Mammary epithelial cell (primary cell): ENCODE measurements at regions not wholly inside any gene's neighbourhood (a gene's known extent, or its start where the extent isn't known, plus 50 kb on each side); places are given as distances from the start of the nearest gene placed in this dataset.

ENCODE experiments used
- EZH2 ChIP-seq: IDR thresholded peaks from 2 replicates; pipeline ENCODE4 v1.6.1; 2012; ENCODE audit warnings: low read length, inconsistent platforms, borderline replicate concordance
- TF ChIP-seq, protein P1 (sequence below), 2 donors: IDR thresholded peaks in 1 of 2; conservative IDR thresholded peaks in 1 of 2; 2 replicates each; pipeline ENCODE4 v1.5.1; 2011 to 2012; ENCODE audit warnings: inconsistent platforms in 2 of 2, low read length in 2 of 2, mild to moderate bottlenecking in 2 of 2, control low read depth in 1 of 2, low read depth in 1 of 2; ENCODE audit not compliant: insufficient read depth in 1 of 2; ENCODE audit errors: extremely low read depth in 1 of 2

DNA sequence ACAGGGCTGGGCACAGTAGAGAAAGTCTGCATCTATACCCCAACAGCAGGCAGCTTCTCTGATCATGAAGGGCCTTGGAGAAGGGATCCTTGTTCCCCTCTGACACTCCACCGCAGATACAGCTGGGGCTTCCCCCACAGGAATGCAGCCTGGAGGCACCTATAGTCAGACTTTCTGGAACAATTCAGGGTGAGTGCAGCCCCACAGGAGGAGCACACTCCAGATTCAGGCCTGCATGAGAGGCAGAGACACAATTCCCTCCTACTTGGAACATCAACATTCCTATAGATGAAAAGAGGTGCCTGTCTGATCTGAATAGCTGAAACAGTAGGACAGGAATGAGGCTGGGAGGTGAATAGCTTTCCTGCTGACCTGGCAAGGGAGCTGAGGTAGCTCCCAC lies 1298.0 kb upstream of the CNTN5 start:
- TF ChIP-seq, protein P1, sequence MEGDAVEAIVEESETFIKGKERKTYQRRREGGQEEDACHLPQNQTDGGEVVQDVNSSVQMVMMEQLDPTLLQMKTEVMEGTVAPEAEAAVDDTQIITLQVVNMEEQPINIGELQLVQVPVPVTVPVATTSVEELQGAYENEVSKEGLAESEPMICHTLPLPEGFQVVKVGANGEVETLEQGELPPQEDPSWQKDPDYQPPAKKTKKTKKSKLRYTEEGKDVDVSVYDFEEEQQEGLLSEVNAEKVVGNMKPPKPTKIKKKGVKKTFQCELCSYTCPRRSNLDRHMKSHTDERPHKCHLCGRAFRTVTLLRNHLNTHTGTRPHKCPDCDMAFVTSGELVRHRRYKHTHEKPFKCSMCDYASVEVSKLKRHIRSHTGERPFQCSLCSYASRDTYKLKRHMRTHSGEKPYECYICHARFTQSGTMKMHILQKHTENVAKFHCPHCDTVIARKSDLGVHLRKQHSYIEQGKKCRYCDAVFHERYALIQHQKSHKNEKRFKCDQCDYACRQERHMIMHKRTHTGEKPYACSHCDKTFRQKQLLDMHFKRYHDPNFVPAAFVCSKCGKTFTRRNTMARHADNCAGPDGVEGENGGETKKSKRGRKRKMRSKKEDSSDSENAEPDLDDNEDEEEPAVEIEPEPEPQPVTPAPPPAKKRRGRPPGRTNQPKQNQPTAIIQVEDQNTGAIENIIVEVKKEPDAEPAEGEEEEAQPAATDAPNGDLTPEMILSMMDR (conservative IDR thresholded peaks at IDR 0.05 in 1 of 2, IDR thresholded peaks at IDR 0.05 in 1 of 2; ENCODE audit: extremely low read depth in 1 of 2, insufficient read depth in 1 of 2, low read depth in 1 of 2, low read length in 2 of 2) = no peak
- no peak for TF ChIP-seq EZH2
